ENCODE measurements at regions not wholly inside any gene's neighbourhood (a gene's known extent, or its start where the extent isn't known, plus 50 kb on each side); places are given as distances from the start of the nearest gene placed in this dataset.
"Not testable (repeated sequence)": the region's sequence is repeated elsewhere in the genome, so short reads cannot be mapped to it uniquely, and the experiment has no call there.

- DNase-seq (ENCODE audit: low read depth): no peak
Measured at GRCh38 chr1:60949154-60949825, 133.1 kb upstream of the NFIA start.

DNA sequence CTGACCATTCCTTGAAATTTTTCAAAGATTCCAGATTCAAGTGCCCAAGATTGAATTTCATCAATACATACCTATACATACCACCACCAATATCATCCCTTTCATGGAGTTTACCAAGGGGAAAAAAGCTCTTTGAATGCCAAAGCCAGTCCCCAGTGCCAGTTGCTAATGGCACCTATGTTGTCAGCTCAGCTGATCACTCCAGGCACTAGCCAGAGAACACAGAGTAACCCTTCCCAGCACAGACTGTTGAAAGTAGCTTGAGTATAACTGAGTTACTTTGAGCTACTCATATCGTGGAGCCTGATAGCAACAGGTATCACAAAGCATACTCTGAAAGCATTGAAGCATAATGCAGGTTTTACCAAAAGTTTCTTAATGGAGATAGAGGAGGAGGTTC, 133.9 kb upstream of the NFIA start:
- DNase-seq (ENCODE audit: low read depth): no peak

- no peak for DNase-seq (ENCODE audit: low read depth)
Measured at GRCh38 chr1:60947367-60947766, 135.0 kb upstream of the NFIA start.

DNA sequence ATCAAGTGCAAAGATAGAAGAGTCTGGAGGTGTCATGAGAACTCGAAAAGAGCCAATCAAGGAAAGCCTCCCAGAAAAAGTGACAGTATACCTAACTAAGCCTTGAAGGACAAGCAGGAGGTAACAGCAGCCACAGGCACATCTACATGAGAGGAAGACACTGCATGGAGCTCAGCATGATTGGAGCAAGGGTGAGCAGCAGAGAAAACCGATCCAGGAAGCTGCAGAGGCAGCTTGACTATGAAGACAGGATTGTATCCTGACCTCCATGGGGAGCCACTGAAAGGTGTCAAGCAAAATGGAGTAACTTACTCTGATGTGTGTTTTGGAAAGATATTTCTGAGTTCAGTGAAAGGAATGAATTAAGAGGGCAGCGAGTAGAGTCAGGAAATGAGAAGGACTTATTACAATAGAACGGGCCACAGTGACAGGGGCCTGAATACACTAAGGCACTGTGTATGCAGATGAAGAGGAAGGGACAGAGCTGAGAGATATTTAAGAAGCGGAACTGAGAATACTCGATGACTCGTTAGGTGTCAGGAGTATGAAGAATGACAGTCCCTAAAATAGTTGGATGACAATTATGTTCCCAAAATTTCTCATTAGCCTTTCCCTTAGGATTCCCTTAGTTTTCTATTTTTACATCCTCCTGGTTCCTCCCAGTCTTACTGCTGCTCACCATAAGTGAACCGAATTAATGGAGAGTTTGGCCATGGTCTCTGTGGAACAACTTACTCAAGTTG, 139.3 kb upstream of the NFIA start:
- DNase-seq (ENCODE audit: low read depth): no peak

- DNase-seq (ENCODE audit: low read depth): no peak
Measured at GRCh38 chr1:60942291-60942690, 140.1 kb upstream of the NFIA start.

- DNase-seq (ENCODE audit: low read depth): not testable (repeated sequence)
Measured at GRCh38 chr1:60940685-60941084, 141.7 kb upstream of the NFIA start.

DNA sequence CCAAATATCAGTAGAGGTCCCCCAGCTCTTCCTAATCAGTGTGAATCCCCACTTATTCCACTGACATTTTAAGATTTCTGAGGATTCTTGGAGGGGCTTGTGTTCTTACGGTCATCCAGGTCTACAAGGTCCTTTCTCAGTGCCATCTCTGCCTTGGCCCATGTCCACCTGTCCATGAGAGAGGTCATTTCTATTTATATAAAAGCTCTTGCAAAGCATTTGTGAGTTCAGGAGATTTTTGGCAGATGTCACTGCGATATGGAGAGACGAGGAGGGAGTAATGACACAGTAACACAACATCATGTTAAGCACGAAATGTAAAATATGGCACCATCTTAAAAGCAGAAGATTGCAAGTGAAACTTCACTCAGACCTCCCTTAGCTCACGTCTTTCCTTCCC, 144.6 kb upstream of the NFIA start:
- no peak for DNase-seq (ENCODE audit: low read depth)

DNA sequence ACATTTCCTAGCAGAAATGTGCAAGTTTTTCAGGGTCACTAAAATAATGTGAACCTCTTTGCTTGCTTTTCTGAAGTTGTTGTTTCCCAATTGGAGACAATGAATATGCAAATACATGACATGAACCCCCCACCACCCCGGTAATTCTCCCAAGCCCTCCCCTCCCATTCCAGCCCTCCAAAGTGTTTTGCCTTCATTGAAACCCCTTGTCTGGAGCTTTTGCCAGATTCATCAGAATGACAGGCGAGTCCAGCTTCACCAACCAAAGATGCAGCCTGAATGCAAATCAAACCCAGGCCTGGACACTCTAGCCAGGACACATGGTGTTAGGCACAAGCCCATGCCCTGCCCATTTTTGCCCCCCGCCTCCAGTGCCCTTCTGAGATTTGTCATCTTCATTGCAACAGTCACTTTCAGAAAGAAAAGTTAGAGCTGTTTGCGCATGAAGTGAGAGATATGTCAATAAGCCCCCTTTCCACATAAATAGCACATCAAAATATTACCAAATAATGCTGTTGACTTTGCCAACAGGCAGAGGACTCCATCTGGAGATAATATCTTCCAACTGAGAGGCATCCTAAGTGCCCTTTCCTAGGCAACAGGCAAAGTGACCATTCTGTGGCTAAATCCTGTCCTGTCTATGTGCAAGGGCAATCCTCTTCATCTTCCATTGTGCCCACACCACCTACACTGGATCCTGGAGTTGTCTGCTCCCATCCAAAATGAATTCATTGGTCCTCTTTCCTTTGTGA, 145.6 kb upstream of the NFIA start:
- no peak for DNase-seq (ENCODE audit: low read depth)

- DNase-seq (ENCODE audit: low read depth): no peak
Measured at GRCh38 chr1:60936163-60936562, 146.2 kb upstream of the NFIA start.

DNA sequence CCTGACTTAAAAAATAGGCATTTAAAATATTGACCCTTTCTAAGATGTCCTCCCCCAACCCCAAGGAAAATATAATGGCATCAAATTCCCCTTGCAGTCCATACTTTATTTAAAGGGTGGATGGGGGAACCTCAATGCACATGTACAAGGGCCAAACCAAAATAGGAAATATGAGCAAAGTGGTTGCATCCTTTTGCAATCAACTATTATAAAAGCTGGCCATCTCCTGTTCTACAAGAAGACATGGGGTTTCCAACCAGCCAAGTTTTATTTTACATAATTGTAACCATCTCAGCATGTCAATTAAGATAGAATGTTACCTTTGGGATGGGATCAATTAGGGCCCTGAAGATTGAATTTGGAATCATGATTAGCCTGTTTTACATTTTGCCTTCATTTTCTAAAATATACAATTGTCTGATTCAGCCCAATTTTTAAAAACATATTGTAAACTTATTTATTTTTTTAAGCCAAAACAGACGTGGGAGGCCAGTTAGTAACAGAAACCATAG, 146.7 kb upstream of the NFIA start:
- no peak for DNase-seq (ENCODE audit: low read depth)

DNA sequence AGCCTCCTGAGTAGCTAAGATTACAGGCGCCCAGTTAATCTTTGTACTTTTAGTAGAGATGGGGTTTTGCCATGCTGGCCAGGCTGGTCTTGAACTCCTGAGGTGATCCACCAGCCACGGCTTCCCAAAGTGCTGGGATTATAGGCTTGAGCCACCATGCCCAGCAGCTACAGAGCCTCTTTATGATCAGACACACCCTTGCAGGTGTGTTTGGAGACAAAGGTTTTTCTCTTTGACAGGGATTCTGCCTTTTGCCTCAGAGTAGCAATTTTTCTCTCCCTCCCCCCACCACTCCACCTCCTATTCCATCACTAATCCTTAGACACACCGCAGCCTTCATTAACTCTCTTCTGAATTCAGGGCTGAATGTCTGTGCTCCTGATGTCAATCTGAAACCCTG, 152.2 kb upstream of the NFIA start:
- DNase-seq (ENCODE audit: low read depth): no peak

DNA sequence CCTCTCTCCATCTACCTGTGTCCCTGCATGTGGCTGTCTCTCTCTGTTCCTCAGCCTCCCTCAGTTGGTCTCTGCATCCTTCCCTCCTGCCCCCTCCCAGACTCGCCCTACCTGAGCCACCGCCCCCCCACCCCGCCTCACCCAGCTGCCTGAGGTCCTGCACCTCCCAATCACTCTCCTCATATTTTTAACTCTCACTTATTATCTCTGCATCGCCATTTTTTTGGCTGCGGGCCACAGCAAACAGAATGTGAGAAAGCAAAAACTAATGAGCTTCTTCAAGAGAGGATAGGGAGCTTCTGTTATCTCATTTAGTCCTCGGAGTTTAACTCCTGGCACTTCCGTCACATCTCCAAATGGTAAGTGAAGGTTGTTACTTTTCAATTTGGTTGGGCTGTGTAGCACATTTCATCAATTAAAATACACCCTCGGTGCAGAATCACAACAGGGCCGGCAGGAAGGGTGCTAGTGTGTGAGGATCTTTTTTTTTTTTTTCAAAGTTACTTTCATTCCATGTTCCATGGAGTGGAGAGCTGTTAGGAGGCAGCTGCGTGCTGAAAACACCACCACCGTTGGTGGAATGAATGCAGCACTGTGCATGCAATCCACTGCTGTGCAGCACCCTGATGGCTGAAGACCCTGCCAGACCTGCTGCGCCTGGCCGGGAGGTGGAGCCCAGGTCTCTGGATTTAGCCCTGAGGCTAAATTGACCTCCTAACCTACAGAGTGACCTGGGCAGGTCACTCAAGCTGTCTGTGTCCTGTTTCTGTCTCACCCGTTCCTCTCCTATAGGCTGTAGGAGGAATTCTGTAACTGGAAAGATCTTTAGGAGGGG, 157.2 kb upstream of the NFIA start:
- DNase-seq (ENCODE audit: low read depth): no peak

DNA sequence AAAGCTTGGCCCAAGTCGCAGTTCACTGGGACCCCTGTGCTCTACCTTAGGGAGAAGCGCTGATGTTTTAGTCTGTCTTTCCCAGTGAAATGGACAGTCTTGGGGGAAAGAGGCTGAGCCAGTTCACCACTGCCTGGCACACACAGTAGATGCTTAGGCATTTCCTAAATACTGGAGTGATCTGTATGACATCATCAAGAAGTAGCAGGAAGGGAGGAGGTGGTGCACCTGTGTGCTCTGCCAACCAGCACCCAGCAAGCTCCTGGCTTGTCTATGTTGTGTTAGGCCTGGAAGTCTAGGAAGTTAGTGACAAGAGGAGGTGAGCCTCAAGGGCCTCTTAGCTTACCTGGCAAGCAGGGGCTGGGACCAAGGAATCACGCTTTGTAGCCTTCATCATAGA, 158.2 kb upstream of the NFIA start:
- no peak for DNase-seq (ENCODE audit: low read depth)

GRCh38 chr1:60923389-60924087, 158.8 kb upstream of the NFIA start:
- no peak for DNase-seq (ENCODE audit: low read depth)

DNA sequence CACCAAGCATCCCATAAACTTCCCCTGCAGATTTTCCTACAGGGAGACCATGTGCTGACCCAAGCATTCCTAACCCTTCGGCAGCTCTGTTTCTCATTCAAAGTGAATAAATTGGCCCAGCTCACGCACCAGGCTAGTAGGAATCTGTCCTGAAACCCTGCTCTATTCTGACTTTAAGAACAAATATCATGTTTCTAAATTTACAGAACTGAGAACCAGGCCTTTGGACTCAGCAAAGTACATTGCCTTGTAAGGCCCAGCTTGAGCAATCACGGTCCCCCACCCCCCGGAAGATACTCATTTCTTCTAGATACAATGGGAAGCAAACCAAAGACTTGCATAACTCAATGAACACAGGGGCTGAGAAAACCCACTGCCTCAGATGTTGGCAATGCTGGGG, 160.1 kb upstream of the NFIA start:
- DNase-seq (ENCODE audit: low read depth): no peak

- DNase-seq (ENCODE audit: low read depth): no peak
Measured at GRCh38 chr1:60921175-60921574, 161.2 kb upstream of the NFIA start.

- no peak for DNase-seq (ENCODE audit: low read depth)
Measured at GRCh38 chr1:60920561-60920960, 161.8 kb upstream of the NFIA start.

DNA sequence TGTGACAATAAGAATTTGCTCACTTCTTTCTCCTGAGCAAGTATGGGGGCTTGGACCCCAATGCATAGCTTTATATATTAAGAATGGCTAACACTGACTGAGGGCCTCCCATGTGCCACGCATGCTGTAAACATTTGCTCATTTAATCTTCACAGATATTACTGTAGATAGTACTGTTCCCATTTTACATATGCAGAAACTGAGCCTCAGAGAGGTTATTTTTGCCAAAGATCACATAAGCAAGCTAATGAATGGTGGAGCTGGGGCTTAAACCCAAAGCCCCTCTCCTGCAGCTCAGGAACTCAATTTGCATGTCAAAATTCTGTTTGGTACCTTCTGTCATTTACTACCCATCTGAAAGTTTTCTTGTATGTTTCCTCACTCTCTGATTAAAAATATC, 163.5 kb upstream of the NFIA start:
- DNase-seq (ENCODE audit: low read depth): no peak

GRCh38 chr1:60916906-60917305, 165.5 kb upstream of the NFIA start:
- no peak for DNase-seq (ENCODE audit: low read depth)

DNA sequence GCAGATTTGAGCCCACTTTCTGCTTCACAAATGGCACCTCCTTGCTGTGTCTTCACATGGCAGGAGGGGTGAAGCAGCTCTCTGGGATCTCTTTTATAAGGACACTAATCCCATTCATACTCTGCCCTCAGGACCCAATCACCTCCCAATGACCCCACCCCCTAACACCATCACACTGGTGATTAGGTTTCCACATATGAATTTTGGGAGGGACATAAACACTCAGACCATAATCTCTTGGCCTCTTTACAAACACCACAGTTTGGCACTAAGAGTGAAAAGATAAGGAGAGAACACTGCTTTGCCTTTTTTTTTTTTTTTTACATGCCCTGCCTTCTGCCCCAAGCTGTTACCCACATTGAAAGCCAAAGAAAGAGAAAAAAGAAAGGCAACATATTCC, 166.2 kb upstream of the NFIA start:
- no peak for DNase-seq (ENCODE audit: low read depth)

DNA sequence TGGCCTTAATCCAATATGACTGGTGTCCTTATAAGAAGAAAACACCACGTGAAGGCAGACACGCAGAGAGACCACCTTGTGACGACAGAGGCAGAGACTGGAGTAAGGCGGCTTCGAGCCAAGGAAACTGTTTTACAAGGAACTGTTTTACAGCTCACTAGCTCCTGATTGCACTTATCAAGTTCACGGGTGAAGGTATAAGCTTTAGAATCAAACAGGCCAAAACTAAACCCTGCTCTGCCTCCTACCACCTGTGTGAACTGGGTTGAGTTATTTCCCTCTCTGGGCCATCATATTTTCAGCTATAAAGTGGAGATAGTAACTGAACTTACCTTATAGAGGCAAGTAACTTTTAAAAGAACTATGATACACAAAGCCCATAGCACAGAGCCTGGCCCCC, 166.9 kb upstream of the NFIA start:
- DNase-seq (ENCODE audit: low read depth): no peak

DNA sequence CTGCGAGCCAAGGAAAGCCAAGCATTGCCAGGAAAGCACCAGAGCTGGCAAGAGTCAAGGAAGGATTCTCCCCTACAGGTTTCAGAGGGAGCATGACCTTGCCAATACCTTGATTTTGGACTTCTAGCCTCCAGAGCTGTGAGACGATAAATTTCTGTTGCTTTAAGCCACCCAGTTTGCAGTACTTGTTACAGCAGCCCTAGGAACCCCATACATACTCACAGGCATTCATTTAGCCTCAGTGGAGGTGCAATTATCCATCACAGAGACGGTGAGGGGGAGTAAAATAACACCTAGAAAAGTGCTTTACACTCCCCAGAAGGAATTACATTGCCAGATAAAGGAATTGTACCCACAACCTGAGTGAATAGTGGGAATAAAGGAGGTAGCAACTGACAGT, 167.4 kb upstream of the NFIA start:
- DNase-seq (ENCODE audit: low read depth): no peak
